HG02588 (cell line): ENCODE measurements at regions not wholly inside any gene's neighbourhood (a gene's known extent, or its start where the extent isn't known, plus 50 kb on each side); places are given as distances from the start of the nearest gene placed in this dataset.
"Not testable (repeated sequence)": the region's sequence is repeated elsewhere in the genome, so short reads cannot be mapped to it uniquely, and the experiment has no call there.

Experiments
- ATAC-seq: cut with Tn5 transposase; IDR thresholded peaks from one replicate; pipeline ENCODE4 v1.9.1; 2021; ENCODE audit warnings: mild to moderate bottlenecking, moderate library complexity; ENCODE audit not compliant: unreplicated experiment

DNA sequence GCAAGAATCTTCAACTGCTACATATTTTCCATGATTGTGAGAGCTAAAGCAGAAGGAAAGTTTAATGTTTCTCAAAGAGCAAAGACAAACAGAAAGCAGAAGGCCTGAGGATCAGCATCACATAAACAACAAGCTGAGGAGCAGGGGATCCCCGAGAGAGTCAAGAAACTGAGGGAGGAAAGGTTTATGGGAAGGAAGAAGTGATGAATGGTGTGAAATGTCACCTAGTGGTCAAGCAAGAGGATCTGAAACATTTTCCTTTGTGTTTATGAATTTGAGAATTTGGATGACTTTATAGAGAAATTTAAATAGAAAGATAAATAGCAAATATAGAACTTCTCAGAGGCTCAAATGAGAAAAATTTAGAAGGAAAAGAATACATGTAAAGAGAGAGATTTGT lies 481.9 kb downstream of the CHSY3 start:
- no peak for ATAC-seq

- no peak for ATAC-seq
These were observed 481.4 kb downstream of the CHSY3 start for GRCh38 chr5:130385656-130386055.

DNA sequence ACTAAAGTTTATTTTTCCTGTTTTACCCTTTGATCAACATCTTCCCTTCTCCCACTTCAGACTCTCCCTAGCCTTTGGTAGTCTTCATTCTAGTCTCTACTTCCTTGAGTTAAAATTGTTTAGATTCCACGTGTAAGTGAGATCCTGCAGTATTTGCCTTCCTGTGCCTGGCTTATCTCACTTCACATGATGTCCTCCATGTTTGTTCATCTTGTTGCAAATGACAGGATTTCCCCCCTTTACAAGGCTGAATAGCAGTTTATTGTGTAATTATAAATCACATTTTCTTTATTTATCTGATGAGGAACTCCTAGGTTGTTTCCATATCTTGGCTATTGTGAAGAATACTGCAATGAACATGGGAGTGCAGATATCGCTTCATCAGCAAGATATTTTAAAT lies 461.7 kb downstream of the CHSY3 start:
- ATAC-seq: no peak

DNA sequence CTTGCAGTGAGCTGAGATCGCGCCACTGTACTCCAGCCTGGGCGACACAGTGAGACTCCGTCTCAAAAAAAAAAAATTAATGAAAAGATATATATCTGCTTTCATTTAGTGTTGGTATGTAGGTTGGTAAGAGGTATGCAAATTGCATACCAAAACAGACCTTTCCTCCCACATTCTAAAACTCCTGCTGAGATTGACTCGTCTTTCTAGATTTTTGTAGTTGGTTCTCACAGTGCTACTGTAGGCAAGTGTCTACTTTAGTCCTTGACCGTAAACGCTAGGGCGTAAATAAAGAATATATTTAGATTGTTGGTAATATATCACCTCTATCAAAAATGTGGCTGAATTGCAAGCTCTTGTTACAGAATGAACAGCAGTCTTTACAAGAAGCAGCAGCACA lies 445.9 kb downstream of the CHSY3 start:
- ATAC-seq: no peak

DNA sequence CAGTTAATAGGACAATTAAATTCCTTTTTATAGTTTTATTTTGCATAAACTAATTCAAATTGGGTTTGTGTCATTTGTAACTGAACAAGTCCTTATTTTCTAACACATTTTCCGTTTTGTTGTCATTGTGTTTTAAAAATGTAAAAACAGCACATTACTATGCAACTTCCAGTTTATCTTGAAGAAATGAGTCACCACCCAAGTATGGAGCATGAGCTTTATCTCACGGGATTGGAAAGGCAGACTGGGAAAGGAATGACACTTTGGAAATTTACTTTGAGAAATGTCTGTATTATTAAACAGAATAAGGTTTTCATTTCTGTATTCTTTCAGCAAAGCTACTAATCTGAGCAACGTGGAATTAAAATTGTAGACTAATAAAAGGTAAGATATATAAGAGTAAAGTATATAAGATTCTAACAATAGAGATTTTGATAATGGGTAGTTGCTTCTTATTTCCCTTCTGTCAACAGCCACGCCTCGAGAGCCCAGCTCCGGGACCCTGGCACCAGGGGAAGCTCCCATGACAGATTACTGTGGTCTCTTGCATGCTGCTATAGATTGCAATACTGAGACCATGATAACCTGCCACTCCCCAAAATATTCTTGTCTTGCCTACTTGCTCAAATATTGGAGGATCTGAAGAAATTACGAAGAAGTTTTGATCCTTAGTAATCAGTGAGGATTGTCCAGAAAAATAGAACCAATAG lies 433.1 kb downstream of the CHSY3 start:
- no peak for ATAC-seq

GRCh38 chr5:130335117-130335516 lies 430.9 kb downstream of the CHSY3 start:
- ATAC-seq: no peak

DNA sequence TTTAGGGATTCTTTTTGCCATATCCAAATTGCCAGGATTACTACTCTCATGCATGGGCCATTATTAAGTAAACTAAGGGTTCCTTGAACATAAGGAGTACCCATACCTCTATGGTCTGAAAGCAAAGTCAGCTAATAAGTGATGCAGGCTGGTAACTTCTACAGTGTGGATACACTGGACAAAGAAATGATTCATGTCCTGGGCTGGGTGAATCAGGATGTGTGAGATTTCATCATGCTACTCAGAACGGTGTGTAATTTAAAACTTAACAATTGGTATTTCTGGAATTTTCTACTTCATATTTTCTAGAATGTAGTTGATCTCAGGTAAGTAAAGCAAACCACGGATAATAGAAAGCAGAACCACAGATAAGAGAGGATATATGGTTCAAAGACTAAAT lies 428.8 kb downstream of the CHSY3 start:
- no peak for ATAC-seq

DNA sequence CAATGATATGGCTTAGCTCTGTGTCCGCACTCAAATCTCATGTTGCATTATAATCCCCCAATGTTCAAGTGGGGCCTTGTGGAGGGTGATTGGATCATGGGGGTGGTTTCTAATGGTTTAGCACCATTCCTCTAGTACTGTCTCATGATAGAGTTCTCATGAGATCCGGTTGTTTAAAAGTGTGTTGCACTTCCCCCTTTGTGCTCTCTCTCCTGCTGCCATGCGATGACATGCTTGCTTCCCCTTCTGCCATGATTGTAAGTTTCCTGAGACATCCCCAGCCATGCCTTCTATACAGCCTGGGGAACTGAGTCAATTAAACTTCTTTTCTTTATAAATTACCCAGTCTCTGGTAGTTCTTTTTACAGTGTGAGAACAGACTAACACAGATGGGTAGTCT lies 427.1 kb downstream of the CHSY3 start:
- ATAC-seq: no peak

GRCh38 chr5:130324953-130325671 lies 420.8 kb downstream of the CHSY3 start:
- ATAC-seq: no peak

DNA sequence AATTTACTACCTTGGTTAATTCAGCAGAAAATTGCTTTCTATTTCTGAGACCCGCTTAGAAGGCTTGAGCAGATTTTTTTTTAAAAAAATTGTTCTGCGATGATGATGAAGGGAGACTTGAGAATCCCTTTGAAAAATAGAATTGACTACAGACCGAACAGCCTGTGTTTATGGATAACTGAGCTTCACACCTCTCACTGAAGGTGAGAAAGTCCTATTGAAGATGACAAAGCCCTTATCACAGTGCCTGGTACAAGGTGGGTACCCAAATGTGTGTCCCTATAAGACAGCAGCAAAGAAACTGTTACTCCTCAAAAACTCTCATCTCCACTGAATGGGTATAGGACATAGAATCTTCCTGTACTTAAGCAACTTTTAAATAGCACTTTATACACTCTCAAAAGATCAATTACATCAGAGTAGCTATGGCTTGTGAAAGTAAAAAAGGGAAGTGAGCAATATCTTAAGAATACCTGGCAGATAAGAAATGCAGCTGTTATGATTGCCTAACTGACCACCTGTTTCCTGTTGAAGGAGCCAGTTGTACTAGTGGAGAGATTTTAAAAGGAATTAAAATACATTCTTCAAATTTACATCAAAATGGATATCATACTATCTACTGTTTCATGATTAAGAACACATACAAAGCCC lies 419.7 kb downstream of the CHSY3 start:
- peak; percentile 100 for ATAC-seq

- no peak for ATAC-seq
These were observed 417.7 kb downstream of the CHSY3 start for GRCh38 chr5:130321931-130322330.

DNA sequence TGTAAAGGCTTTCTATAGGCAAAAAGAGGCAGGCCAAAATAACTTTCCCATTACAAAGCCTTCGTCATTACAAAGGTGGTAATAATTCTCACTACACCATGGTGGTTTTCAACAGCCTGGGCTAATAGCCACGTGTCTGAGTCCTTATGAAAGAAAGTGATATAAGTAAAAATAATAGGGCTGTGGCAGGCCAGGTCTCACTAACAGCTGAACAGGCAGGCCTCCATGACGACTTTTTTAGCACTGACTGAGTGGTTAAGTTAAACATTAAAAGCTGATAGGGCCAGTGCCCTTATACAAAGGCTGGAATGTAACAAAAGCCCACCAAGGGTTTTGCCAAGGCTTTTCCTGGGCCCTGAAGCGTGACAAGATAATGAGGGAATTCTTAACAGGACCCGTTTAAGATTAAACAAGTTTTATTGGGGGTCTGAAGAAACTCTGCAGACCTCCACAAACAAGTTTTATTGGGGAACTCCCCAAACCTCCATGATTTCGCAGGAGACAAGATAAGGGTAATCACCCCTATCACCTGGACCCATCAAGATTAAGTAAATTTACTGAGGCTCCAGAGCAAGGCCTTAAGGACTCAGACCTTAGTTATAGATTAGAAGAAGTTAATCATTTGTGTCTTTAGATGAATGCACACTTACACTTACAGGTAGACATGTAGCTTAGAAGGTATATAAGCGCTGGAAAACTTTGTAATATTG lies 412.9 kb downstream of the CHSY3 start:
- peak; percentile 49 for ATAC-seq

- no peak for ATAC-seq
These were observed 391.0 kb downstream of the CHSY3 start for GRCh38 chr5:130295235-130295634.

GRCh38 chr5:130294798-130295197 lies 390.5 kb downstream of the CHSY3 start:
- ATAC-seq: not testable (repeated sequence)

DNA sequence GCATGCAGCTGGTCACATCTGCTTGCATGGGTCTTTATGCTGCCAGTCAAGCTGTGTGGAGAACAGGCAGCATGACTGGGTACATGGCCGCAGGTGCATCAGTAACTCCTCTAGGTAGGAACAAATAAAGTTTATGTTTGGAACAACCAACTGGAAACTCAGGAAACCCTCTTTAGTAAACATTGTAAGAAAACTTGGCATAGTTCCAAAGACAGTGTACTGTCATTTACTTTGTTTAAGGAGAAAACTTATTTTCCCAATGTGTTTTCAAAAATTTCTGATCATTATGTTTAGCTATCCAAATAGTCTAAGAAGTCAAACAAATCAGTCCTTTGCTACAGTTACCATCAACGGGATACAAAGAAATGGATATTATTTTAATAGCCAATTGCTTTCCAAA lies 386.0 kb downstream of the CHSY3 start:
- no peak for ATAC-seq

GRCh38 chr5:130289132-130290088 lies 385.1 kb downstream of the CHSY3 start:
- ATAC-seq: no peak

GRCh38 chr5:130287438-130287837 lies 383.2 kb downstream of the CHSY3 start:
- no peak for ATAC-seq

- no peak for ATAC-seq
These were observed 382.7 kb downstream of the CHSY3 start for GRCh38 chr5:130286971-130287370.

DNA sequence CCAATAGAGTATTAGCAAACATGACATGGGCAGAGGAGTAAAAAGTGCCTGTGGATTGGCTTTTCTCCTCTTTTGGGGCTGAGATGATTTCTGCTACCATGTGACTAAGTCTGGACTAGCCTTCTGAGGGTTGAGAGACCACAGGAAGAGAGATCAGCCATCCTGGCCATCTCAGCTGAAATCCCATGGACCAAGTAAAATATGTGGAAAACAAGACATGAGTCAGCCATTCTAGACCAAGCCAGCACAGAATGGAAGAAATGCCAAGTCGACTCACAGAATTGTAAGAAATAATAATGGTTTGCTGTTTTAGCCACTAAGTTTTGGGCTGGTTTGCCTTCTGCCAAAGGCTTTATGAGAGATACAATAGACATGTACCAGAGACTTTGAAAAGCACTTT lies 377.8 kb downstream of the CHSY3 start:
- no peak for ATAC-seq

DNA sequence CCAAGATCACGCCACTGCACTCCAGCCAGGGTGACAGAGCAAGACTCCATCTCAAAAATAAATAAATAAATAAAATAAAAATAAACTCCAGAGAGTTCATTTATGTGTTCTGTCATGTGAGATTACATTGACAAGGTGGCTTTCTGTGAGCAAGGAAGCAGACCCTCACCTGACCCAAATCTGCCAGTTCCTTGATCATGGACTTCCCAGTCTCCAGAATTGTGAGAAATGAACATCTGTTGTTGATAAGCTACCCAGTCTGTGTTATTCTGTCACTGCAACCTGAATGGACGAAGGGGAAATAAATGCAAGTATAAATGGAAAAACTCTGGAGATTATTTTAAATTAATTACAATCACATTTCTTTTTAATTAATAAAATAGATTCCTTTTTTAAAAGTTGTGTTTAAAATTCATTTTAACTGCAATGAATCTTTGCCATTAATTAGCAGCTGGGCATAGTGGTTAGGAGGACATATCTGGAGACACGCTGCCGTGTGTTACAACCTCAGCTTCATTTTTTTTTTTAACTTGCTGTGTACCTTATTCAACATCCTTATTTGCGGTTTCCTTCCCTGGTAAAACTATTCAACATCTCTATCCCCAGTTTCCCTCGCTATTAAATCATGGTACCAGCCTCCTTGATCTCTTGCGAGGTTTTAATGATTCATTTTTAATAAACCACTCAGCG lies 376.4 kb downstream of the CHSY3 start:
- no peak for ATAC-seq
